ENCODE measurements at regions not wholly inside any gene's neighbourhood (a gene's known extent, or its start where the extent isn't known, plus 50 kb on each side); places are given as distances from the start of the nearest gene placed in this dataset.
A peak's percentile ranks its signal among the peaks of the same experiment; 100 is the strongest.

GRCh38 chr11:69904161-69904973 is 85.2 kb upstream of the FGF3 start:
- no peaks in the 10 kb centered on the region for H3K9me3 ChIP-seq (ENCODE audit: control insufficient read depth, insufficient read depth, low read length)
- peaks cover 5% of the 10 kb centered on the region for H3K4me1 ChIP-seq (ENCODE audit: control insufficient read depth, insufficient read depth, low read length)
- H3K27me3 ChIP-seq (ENCODE audit: control insufficient read depth, insufficient read depth, low read length), result peaks cover 2% of the 10 kb centered on the region
- WGBS (ENCODE audit: insufficient coverage), result 80% methylated on average over 13 of the region's 14 CpGs
- DNase-seq (ENCODE audit: low read depth in 4 of 6, low spot score in 6 of 6), result no peak
- H3K4me3 ChIP-seq (ENCODE audit: low read depth, low read length), result no peak overlapping the region
- H3K27ac ChIP-seq (ENCODE audit: low read depth, low read length), result no peak overlapping the region
- no peaks in the 10 kb centered on the region for H3K36me3 ChIP-seq (ENCODE audit: control insufficient read depth, insufficient read depth, low read length)

GRCh38 chr11:69904974-69905535 is 85.8 kb upstream of the FGF3 start:
- no peaks in the 10 kb centered on the region for H3K36me3 ChIP-seq (ENCODE audit: control insufficient read depth, insufficient read depth, low read length)
- H3K27ac ChIP-seq (ENCODE audit: low read depth, low read length), result no peak overlapping the region
- H3K4me1 ChIP-seq (ENCODE audit: control insufficient read depth, insufficient read depth, low read length), result peaks cover 12% of the 10 kb centered on the region
- no peaks in the 10 kb centered on the region for H3K9me3 ChIP-seq (ENCODE audit: control insufficient read depth, insufficient read depth, low read length)
- H3K27me3 ChIP-seq (ENCODE audit: control insufficient read depth, insufficient read depth, low read length), result peaks cover 2% of the 10 kb centered on the region
- 62% methylated on average over 3 of the region's 6 CpGs for WGBS (ENCODE audit: insufficient coverage)
- DNase-seq (ENCODE audit: low read depth in 4 of 6, low spot score in 6 of 6), result no peak
- no peak overlapping the region for H3K4me3 ChIP-seq (ENCODE audit: low read depth, low read length)

DNA sequence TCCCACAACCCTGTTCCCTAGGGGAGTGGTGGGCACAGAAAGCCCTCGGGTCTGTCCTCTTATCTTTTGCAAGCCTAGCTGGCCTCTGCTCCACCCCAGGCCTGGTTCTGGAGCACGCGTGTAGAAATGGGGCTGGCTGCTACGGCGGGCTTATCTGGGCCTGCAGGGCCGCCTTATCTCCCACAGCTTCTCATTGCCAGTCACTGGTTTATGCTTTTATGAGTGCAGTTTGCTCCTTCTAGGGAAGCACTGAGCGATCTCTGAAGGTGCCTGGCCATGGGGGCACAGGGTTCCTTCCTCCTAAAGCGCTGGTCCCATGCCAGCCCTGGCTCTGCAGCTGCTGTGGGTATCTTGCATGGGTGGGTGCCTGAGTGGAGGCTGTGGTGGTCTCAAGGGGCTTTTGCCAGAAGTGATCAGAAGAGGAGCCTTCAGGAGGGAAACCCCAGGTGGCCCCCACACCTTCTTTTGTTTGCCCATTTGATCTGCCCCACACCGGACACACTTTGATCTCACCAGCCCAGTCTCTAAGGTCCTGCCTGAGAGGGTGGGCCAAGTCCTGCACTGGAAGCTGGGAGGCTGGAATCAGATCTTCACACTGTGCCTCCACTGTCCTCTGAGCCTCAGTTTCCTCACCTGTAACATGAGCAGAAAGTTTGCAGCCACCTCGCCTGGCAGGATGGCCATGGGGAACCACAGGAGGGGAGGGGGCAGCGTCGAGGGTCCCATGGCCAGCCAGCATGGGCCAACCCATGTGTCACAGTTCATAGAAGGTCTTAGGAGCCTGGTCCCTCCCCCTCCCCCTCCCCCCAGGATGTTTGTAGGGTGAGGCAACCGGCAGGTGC is 86.6 kb upstream of the FGF3 start:
- no peaks in the 10 kb centered on the region for H3K36me3 ChIP-seq (ENCODE audit: control insufficient read depth, insufficient read depth, low read length)
- no peak overlapping the region for H3K4me3 ChIP-seq (ENCODE audit: low read depth, low read length)
- no peaks in the 10 kb centered on the region for H3K9me3 ChIP-seq (ENCODE audit: control insufficient read depth, insufficient read depth, low read length)
- WGBS (ENCODE audit: insufficient coverage), result 83% methylated on average over 8 of the region's 13 CpGs
- no peak overlapping the region for H3K27ac ChIP-seq (ENCODE audit: low read depth, low read length)
- peaks cover 2% of the 10 kb centered on the region for H3K27me3 ChIP-seq (ENCODE audit: control insufficient read depth, insufficient read depth, low read length)
- peaks cover 14% of the 10 kb centered on the region for H3K4me1 ChIP-seq (ENCODE audit: control insufficient read depth, insufficient read depth, low read length)
- no peak for DNase-seq (ENCODE audit: low read depth in 4 of 6, low spot score in 6 of 6)

- H3K9me3 ChIP-seq (ENCODE audit: control insufficient read depth, insufficient read depth, low read length), result no peaks in the 10 kb centered on the region
- H3K4me1 ChIP-seq (ENCODE audit: control insufficient read depth, insufficient read depth, low read length), result peaks cover 19% of the 10 kb centered on the region
- H3K27ac ChIP-seq (ENCODE audit: low read depth, low read length), result no peak overlapping the region
- WGBS (ENCODE audit: insufficient coverage), result 100% methylated on average over 1 of the region's 3 CpGs
- H3K4me3 ChIP-seq (ENCODE audit: low read depth, low read length), result no peak overlapping the region
- no peaks in the 10 kb centered on the region for H3K36me3 ChIP-seq (ENCODE audit: control insufficient read depth, insufficient read depth, low read length)
- H3K27me3 ChIP-seq (ENCODE audit: control insufficient read depth, insufficient read depth, low read length), result peaks cover 2% of the 10 kb centered on the region
- DNase-seq (ENCODE audit: low read depth in 4 of 6, low spot score in 6 of 6), result no peak
Measured at GRCh38 chr11:69906453-69906907, 87.3 kb upstream of the FGF3 start.

DNA sequence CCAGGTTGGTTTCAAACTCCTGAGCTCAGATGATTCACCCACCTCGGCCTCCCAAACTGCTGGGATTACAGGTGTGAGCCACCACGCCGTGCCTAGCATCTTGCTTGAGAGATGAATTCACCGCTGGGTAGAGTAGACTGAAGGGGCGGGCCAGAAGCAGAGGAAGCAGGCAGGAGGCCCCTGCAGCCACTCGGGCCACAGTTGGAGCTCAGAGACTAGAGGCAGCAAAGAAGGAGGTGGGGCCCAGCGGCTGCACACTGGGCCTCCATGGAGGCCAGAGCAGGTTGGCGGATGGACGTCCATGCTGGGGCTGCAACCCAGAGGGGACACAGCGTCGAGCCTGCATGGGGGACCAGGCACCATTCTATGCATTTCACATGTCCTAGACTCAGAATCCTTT is 88.4 kb upstream of the FGF3 start:
- Histone ChIP-seq H3K4me3 (ENCODE audit: low read depth, low read length) (no peak overlapping the region), H3K36me3 (ENCODE audit: control insufficient read depth, insufficient read depth, low read length) (no peaks in the 10 kb centered on the region), H3K4me1 (ENCODE audit: control insufficient read depth, insufficient read depth, low read length) (peaks cover 19% of the 10 kb centered on the region), H3K27ac (ENCODE audit: low read depth, low read length) (no peak overlapping the region), H3K27me3 (ENCODE audit: control insufficient read depth, insufficient read depth, low read length) (peaks cover 2% of the 10 kb centered on the region), H3K9me3 (ENCODE audit: control insufficient read depth, insufficient read depth, low read length) (no peaks in the 10 kb centered on the region)
- WGBS (ENCODE audit: insufficient coverage), result 88% methylated on average over 11 of the region's 11 CpGs
- DNase-seq (ENCODE audit: low read depth in 4 of 6, low spot score in 6 of 6), result no peak

GRCh38 chr11:69908511-69909220 is 89.5 kb upstream of the FGF3 start:
- H3K36me3 ChIP-seq (ENCODE audit: control insufficient read depth, insufficient read depth, low read length), result no peaks in the 10 kb centered on the region
- no peaks in the 10 kb centered on the region for H3K9me3 ChIP-seq (ENCODE audit: control insufficient read depth, insufficient read depth, low read length)
- WGBS (ENCODE audit: insufficient coverage), result 70% methylated on average over 18 of the region's 19 CpGs
- peaks cover 4% of the 10 kb centered on the region for H3K27me3 ChIP-seq (ENCODE audit: control insufficient read depth, insufficient read depth, low read length)
- H3K4me1 ChIP-seq (ENCODE audit: control insufficient read depth, insufficient read depth, low read length), result peaks cover 19% of the 10 kb centered on the region
- no peak overlapping the region for H3K4me3 ChIP-seq (ENCODE audit: low read depth, low read length)
- DNase-seq (ENCODE audit: low read depth in 4 of 6, low spot score in 6 of 6), result no peak
- H3K27ac ChIP-seq (ENCODE audit: low read depth, low read length), result no peak overlapping the region

DNA sequence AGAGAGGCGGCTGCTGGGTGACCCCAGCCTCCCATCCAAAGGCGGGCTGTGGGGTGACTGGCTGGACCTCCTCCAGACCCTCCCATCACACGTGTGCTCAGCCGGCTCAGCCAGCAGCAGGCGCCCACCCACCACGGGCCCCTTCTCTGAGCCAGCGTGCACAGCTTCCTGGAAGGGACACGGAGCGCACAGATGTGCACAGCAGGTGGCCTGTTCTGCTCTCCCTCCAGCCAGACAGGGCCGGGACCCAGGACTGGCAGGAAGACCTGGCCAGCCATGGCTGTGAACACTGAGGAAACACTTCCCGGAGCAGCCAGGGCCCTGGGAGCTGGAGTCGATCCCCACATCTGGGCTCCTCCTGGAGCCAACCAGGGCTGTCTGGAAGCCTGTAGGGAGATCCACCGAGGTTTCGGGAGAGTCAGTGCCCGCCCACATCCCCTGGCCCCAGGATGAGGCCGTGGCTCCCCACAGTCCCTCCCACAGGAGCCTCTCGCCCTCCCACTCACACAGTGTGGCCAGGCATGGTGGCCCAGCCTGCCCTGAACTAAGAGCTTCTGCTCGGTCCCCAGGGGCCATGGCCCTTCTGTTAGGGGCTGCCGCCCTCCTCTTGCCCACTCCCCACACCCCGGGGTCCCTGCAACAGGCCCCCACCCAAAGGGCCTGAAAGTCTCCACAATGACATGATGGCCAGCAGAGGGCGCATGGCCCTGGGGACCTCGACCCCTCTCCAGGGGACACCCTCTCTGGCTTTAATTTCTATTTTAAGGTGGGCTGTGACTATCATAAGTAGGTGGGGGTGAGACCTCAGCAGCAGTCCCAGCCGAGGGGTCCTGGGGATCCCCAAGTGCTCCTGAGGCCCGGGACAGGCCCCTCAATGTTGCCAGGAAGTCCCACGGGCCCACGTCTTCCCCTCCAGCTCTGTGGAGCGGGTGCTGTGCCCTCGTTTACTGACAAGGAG is 90.6 kb upstream of the FGF3 start:
- H3K36me3 ChIP-seq (ENCODE audit: control insufficient read depth, insufficient read depth, low read length), result no peaks in the 10 kb centered on the region
- H3K27me3 ChIP-seq (ENCODE audit: control insufficient read depth, insufficient read depth, low read length), result peaks cover 7% of the 10 kb centered on the region
- H3K27ac ChIP-seq (ENCODE audit: low read depth, low read length), result no peak overlapping the region
- DNase-seq (ENCODE audit: low read depth in 4 of 6, low spot score in 6 of 6), result peak in 1 of 6 donors; percentile 55
- peaks cover 20% of the 10 kb centered on the region for H3K4me1 ChIP-seq (ENCODE audit: control insufficient read depth, insufficient read depth, low read length)
- 48% methylated on average over 26 of the region's 28 CpGs for WGBS (ENCODE audit: insufficient coverage)
- no peak overlapping the region for H3K4me3 ChIP-seq (ENCODE audit: low read depth, low read length)
- no peaks in the 10 kb centered on the region for H3K9me3 ChIP-seq (ENCODE audit: control insufficient read depth, insufficient read depth, low read length)

GRCh38 chr11:69910519-69911309 is 91.5 kb upstream of the FGF3 start:
- Histone ChIP-seq H3K4me1 (ENCODE audit: control insufficient read depth, insufficient read depth, low read length) (peaks cover 28% of the 10 kb centered on the region), H3K27me3 (ENCODE audit: control insufficient read depth, insufficient read depth, low read length) (peaks cover 7% of the 10 kb centered on the region)
- 77% methylated on average over 14 of the region's 17 CpGs for WGBS (ENCODE audit: insufficient coverage)

More at GRCh38 chr11:69910519-69911309, 91.5 kb upstream of the FGF3 start:
- Histone ChIP-seq H3K9me3 (ENCODE audit: control insufficient read depth, insufficient read depth, low read length) (no peaks in the 10 kb centered on the region), H3K4me3 (ENCODE audit: low read depth, low read length) (no peak overlapping the region), H3K36me3 (ENCODE audit: control insufficient read depth, insufficient read depth, low read length) (no peaks in the 10 kb centered on the region), H3K27ac (ENCODE audit: low read depth, low read length) (no peak overlapping the region)
- no peak for DNase-seq (ENCODE audit: low read depth in 4 of 6, low spot score in 6 of 6)

Measured in spinal cord (tissue), 9 donors.